ENCODE measurements at regions not wholly inside any gene's neighbourhood (a gene's known extent, or its start where the extent isn't known, plus 50 kb on each side); places are given as distances from the start of the nearest gene placed in this dataset.

DNA sequence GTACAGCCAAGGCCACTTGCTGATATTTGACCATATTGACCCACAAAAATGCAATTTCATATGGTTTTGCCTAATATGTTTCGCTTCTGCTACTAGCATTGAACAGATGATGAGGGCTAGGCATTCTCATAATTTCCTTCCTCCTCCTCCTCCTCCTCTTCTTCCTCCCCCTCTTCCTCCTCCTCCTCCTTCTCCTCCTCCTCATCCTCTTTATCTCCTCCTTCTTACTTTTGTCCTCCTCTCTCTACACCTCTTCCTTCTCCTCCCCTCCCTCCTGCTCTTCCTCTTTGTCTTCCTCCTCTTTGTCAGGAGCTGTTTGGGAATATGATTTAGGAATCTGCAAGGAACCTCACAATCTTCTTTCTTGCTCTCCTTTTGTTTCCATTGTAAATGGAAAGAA lies 133.9 kb upstream of the CELF2 start:
- DNase-seq (ENCODE audit: low read depth in 2 of 2), result no peak

DNA sequence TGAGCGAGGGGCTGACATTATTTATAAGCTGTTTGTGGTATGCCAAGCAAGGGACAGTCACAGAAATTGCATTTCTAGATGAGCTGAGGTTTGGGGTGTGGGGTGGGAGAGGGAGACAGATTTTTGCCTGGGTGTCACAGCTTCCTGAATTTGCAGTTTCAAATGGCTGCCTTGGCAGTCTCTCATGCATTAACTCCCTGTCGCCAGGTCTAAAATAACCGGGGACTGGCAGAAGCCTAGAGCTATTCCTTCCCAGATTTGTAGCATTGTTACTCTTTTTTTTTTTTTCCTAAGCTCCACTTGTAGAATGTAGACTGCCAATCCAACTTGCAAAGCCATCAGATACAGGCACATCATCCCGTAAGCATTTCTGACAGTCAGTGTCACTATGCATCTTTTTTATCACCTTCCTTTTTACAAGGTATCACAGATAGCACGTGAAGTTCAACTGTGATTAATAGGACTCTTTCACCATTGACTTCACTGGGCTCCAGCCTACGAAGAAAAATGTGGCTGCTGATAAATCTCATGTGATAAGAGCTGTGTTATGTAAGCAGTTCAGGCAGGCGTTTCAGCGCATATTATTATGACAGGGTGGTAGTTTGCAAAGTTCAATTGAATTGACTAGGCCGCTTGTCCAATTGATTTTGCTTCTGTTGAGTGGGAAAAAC lies 130.7 kb upstream of the CELF2 start:
- no peak for DNase-seq (ENCODE audit: low read depth in 2 of 2)

DNA sequence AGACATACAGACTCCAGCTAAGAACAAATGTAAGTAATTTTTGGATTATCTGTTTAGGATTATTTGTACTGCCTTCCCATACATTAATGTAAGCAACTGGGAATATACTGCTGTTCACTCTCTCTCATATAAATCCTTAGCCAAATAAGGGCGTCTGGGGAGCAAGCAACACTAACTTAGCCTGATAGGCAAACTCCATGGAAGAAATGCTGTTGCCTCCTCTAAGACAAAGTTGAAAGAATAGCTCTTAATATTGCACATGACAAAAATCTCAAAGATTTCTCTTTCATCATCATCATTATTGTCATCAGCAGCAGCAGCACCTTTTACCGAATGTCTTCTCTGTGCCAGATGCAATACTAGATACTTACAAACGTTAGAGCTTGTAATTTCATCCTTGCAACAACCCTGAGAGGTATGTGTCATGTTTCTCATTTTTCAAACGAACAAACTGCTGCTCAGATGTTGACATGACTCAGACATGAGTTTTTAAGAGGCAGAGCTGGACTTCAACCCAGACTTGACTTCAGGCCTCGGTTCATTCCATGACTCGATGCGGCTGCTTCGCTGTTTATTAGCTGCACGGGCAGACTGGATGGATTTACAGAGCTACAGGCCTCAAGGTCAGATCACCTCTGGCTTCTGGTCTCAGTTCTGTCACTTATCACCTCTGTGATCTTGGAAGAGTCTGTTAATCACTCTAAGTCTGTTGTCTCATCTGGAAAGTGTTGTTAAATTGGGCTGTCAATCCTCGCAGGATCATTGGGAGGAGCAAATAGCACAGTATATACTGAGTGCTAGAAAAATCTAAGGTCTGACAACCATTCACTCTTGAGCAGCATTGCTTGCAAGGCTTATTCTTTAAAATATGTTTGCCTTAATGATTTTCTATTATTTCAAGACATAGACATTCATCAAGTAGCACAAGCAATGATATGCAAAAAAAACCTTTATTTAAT lies 126.3 kb upstream of the CELF2 start:
- no peak for DNase-seq (ENCODE audit: low read depth in 2 of 2)

DNA sequence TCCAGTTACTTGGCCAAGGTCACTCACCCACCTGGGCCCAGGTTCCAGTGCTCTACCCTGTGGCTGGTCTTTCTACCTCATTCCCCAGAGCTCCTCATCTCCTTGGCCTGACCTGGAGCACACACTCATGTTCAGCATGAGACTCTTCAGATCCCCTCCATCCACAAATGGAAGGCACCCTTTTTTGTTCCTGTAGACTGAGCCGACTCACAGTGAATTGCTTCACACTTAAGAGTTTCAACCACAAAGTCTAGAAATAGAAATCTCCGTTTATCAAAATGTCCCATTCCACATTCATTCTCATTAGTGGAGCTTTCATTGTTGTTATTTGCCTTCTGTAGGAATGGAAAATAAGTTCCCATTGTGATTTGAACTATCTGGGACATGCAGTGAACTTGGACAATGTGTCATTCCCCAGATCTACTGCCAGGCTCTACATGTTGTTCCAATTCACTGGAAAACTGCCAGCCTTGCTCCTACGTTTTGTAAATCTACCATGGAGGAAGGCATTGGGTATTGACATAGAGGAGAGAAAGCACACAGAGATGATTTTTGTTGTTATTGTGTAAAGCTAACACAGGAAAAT lies 125.3 kb upstream of the CELF2 start:
- DNase-seq (ENCODE audit: low read depth in 2 of 2), result no peak

DNA sequence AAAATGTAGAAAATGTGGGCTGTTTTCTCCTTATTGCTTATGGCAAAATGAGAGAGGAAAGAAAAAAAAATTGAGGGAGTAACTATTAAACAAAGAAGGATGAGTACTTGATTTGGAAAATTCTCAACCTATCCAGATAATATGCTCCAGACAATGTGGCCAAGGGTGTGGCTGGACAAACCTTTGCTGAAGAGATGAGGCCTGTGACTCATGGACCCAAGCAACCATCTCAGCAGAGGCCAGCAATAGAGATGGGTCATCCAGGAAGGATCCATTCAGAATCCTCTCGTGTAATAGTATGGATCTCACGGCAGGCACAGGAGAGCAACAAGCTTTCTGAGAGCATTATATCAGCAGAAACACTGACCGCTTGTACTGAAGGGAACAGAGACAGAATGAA lies 120.3 kb upstream of the CELF2 start:
- no peak for DNase-seq (ENCODE audit: low read depth in 2 of 2)

DNA sequence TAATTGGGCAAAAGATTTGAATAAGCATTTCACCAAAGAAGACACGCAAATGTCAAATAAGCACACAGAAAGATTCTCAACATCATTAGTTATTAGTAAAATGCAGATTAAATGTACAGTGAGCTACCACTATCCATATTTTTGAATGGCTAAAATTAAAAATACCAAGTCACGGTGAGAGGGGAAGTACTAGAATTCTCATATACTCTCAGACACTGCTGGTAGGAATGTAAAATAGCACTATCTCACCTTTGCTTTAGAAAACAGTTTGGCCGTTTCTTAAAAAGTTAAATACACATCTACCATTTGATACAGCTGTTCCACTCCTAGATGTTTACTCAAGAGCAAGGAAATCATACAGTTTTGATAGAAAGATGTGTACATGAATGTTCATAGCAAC lies 115.8 kb upstream of the CELF2 start:
- no peak for DNase-seq (ENCODE audit: low read depth in 2 of 2)

DNA sequence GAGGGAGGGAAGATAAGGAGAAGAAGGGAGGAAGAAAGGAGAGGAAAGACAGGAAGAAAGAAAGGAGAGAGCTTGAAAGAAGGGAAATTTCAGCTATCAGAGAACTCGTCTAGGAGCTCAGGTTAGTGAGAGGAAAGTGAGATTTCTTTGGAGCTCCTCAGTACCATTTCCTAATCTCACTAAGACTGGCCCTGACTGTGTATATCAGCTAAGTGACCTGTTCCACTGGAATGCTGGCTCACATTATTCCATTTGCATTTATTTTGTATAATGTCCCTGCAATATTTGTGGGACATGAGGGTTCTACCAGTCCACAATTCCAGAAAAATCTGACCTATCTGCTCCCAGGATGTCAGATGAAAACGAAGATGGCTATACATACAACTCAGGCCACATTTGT lies 114.7 kb upstream of the CELF2 start:
- no peak for DNase-seq (ENCODE audit: low read depth in 2 of 2)

DNA sequence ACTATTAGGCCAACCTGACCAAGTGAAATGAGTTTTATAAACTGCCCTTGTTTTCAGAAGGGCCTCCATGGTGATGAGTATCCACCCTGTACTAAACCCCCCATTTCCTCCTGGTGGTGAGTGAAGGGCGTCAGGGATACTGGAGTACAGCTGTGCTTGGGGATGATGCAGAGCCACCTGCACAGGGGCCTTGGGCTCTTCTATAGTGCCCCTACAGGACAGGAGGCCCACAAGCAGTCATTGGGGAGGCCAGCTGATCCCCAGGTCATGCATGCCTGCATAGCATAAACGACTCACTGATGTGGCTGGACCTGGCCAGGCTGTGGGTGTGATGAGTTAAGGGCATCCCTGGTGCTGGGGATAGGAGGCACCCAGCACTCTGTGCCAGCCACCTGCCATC lies 114.1 kb upstream of the CELF2 start:
- DNase-seq (ENCODE audit: low read depth in 2 of 2), result no peak

DNA sequence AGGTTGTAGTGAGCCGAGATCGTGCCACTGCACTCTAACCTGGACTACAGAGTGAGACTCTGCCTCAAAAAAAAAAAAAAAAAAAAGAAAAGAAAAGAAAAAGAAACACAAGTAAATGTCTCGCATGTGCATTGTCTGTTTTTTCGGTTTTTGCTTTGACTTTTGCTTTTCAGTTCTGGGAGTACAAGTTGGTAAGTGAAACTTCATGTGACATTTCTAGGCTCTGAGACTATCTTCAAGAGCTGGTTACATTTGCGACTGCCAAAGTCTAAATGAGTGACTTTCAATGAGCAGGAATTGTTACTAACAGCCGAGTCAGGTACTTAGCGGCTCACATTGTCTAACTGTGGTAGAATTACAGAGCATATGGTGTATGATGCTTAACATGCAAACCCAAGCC lies 107.0 kb upstream of the CELF2 start:
- no peak for DNase-seq (ENCODE audit: low read depth in 2 of 2)

DNA sequence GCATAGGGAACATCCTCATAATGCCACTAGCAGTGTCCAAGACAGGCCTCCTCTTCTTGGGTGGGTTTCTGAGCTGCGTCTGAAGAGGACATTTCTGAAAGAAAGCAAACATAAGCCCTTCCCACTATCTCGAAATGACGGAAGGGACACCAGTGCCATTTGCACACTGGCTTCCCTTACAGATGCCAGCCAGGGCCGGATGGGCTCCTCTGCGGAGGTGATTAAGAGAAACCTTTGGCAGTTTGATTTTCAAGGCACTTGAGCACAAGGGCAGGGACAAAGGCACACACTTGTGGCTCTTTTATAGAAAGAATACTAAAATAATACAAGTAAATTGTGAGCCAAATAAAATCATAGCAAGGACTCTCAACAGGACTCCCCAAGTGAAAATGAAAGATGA lies 106.6 kb upstream of the CELF2 start:
- no peak for DNase-seq (ENCODE audit: low read depth in 2 of 2)

DNA sequence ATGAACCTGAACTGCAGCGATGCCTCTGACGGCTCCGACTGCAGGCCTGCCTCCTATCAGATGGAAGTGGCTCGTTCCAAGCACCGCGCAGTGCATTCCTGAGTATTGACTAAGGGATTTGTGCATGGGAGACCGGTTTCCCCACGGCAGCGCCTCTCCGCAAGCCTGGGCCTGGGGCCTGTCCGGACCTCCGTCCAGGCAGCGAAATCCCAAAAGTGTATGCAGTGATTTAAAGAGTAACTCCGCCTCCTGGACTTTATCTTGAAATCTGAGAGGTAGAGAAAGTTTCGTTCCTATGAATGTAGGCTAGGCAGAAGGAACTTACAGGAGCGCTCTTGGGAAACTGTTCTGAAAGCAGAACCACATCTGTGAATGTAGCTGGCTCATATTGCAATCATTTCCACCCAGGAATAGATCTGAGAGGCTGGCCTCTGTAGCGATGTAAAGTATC lies 106.2 kb upstream of the CELF2 start:
- DNase-seq (ENCODE audit: low read depth in 2 of 2), result no peak

DNA sequence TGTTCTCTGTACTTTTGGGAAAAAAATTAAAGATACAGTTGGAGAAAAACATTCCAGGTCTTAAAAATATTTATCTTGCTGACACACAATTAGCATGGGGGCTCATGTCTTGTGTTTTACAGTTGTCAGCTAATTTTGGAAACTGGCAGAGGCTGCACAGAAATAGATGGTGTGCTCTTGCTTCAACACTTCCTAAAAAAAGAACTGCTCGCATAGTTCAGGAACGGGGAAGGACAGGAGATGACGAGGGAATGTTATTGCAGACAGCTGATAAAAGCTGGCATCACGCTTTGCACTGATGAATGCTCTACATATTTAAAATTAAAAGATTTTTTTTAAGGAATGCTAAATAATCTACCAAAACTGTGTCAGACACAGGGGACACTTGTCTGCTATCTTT lies 103.5 kb upstream of the CELF2 start:
- no peak for DNase-seq (ENCODE audit: low read depth in 2 of 2)

DNA sequence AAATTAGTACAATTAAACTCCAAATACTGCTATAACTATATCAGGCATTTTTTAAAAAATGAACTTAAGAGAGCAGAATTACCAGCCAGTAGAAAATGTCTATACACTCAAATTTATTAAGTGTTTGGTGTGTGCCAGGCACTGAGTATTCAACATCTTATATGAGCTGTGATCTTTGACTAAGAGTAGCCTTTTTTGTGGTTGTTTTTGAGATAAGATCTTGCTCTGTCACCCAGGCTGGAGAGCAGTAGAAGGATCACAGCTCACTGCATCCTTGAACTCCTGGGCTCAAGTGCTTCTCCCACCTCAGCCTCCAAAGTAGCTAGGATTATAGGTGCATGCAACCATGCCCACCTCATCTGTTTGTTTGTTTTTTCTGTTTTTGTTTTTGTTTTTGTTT lies 102.5 kb upstream of the CELF2 start:
- DNase-seq (ENCODE audit: low read depth in 2 of 2), result no peak

DNA sequence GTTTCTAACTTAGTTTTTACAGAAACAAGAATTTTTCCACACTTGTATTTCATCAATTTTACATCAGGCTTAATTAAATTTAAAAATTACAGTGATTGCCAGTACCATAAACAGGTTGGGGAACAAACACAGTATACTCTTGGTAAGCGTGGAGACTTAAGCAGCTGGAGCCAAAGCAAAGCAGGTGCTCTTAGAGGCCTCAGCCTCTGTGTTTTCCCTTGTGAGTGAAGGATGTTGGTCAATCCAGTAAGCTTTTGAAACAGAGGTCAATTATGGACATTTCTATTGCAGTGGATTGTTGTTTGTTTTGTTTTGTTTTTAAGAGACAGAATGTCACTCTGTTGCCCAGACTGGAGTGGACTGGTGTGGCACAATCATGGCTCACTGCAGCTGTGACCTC lies 100.6 kb upstream of the CELF2 start:
- DNase-seq (ENCODE audit: low read depth in 2 of 2), result no peak

DNA sequence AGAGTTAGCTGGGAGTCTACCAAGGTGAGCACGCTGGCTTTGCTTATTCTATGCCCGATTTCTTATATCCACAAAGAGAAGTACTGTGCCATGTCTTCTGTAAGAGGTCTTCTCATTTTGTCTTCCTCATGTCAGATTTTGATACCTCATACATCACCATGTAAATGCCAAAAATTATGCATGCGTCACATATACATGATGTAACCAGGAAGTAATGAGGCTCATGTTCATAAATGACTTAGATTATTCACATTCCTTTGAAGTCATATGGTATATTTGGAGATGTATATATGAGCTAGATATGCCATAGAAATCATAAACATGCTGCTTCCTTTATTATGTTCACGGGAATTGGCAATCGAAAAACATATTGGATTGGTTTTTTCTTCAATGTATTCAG lies 97.7 kb upstream of the CELF2 start:
- DNase-seq (ENCODE audit: low read depth in 2 of 2), result no peak

DNA sequence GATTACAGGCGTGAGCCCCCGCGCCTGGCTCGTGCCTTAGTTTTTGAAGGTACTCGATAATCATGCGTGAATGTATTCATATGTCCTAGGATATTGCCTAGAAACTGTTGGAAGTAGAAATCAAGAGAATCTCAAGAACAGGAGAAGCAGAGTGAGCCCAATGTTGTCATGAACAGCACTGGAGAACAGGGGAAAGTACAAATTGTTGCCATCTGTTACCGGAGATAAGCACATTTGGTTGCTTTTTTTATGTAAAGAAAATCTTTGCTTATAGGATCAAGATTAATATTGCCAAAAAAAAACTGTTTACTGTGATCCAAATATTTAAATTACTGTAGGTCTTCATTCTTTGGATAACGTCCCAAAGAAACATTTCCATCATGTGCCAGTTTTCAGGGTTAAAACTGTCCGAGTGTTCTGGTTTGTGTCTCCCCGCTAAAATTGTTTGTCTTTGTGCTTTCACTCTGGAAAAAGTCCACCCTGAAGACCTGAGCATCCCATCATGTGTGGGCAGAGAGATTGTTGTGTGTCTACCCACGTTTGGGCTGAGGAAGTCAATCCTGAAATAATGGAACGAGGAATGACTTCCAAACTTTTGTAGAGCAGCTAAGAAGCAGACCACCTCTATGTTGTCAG lies 95.7 kb upstream of the CELF2 start:
- no peak for DNase-seq (ENCODE audit: low read depth in 2 of 2)

DNA sequence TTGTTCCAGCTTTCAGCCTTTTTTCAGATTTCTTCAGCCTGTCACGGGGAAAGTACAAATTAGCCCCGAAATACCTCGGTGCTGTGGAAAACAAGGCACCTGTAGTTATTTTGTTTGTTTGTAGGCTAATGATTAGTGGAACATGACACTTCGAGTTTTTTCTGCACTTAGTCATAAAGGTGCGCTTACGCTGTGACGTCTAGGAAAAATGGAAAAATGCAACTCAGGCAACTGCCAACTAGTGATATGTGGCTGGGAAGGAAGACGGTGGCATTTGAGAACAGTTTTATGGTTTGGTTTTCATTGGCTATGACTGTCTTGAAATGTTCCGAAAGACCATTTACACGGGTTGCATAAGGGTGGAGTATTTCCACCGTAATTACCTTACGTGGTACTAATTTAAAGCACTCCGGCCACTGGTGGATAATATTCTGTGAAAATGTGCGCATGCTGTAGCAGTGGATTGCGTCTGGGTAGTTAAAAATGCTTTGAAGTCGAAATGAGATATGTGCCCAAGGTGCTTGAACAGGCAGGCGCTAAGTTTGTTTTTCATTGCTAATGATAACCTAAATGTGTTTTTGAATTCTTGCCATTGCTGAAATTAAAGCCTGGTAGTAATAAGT lies 94.5 kb upstream of the CELF2 start:
- DNase-seq (ENCODE audit: low read depth in 2 of 2), result no peak

DNA sequence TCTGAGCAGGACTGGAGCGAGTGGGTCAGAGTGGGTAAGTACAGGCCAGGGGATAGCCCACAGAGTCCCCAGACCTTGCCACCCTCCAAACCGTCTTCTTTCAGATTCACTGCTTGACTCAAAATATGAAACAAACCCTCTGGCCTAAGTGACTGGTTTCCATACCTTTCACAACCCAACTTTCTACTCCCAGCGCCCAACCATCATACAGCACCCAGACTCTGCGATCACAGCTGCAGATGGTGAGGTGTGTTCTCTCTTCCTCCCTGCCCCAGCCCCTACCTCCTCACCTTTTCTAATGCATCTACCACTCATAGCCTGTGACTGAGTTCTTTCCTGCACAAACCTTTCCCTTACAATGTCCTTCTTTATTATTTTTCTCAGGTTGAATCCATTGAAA lies 92.0 kb upstream of the CELF2 start:
- no peak for DNase-seq (ENCODE audit: low read depth in 2 of 2)

DNA sequence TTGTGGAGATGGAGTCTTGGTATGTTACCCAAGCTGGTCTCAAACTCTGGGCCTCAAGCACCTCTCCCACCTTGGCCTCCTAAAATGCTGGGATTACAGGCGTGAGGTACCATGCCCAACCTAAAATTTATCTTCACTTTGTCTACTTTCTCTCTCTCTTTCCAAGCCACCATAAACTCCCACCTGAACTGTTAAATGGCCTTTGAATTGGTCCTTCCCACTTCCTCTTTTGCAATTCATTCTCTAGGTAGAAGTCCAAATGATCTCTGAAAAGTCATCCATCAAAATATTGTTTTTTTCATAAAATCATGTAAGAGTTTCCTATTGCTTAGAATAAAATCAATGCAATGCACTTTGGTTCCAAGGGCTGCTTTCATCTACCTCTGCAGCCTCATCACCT lies 90.1 kb upstream of the CELF2 start:
- DNase-seq (ENCODE audit: low read depth in 2 of 2), result no peak

DNA sequence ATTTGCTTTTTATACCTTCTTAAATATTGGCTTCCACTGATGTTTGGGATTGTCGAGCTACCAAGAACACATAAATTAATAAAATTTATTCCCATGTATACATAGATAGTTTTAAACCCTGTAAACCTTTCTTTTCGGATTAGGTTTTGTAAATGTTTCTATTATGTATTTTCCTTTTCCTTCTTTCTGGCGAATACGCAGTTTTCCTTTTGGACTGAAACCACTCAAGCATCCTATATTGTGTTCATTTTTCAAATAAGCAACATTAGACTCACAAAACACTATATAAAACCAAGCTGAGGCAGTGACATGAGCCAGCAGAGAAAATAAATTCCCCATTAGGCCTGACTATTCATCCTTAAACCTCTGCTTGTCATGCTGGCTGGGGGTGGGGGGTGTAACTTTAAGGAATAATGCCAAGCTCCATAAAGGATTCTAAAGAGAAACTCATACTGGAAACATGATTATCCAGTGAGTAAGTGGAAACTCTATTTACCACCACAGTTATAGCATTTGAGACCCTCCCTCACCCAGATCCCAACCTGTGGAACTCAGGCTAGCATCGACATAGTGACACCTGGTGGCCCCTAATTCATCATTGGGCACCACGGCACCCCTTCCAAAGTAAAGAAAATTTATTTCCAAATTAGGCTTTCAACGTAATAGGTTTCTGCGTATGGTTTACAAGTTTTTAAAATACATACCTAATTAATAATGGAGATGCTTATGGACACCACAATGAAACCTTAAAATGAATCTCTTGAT lies 86.5 kb upstream of the CELF2 start:
- DNase-seq (ENCODE audit: low read depth in 2 of 2), result no peak

DNA sequence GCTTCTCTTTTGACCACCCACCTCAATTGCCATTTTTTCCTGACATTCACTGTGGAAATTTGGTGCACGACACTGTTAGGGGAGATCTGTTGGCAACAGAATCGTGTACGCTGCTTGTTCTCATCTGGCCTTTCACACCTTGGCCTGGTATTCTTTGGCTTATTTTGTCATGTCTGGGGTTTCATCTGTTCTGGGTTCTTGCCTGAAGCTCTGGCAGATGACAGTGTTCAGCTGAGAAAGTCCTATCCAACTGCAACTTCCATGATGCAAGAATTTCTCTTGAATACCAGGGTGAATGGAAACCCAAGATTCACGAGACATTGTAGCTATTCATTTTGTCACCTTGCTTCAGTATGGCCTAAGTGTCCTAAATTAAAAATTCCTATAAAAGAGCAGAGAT lies 82.6 kb upstream of the CELF2 start:
- DNase-seq (ENCODE audit: low read depth in 2 of 2), result no peak
